ENCODE measurements at regions not wholly inside any gene's neighbourhood (a gene's known extent, or its start where the extent isn't known, plus 50 kb on each side); places are given as distances from the start of the nearest gene placed in this dataset.
"Not testable (repeated sequence)": the region's sequence is repeated elsewhere in the genome, so short reads cannot be mapped to it uniquely, and the experiment has no call there.

GRCh38 chr14:48267926-48268325, 592.5 kb upstream of the MDGA2 start:
- not testable (repeated sequence) for DNase-seq (ENCODE audit: low read depth in 2 of 2)

- DNase-seq (ENCODE audit: low read depth in 2 of 2), result not testable (repeated sequence)
Measured at GRCh38 chr14:48266201-48266600, 590.8 kb upstream of the MDGA2 start.

GRCh38 chr14:48261436-48261835, 586.0 kb upstream of the MDGA2 start:
- no peak for DNase-seq (ENCODE audit: low read depth in 2 of 2)

GRCh38 chr14:48260394-48261295, 585.2 kb upstream of the MDGA2 start:
- DNase-seq (ENCODE audit: low read depth in 2 of 2), result not testable (repeated sequence)

GRCh38 chr14:48259876-48260275, 584.5 kb upstream of the MDGA2 start:
- not testable (repeated sequence) for DNase-seq (ENCODE audit: low read depth in 2 of 2)

- not testable (repeated sequence) for DNase-seq (ENCODE audit: low read depth in 2 of 2)
Measured at GRCh38 chr14:48259232-48259631, 583.8 kb upstream of the MDGA2 start.

GRCh38 chr14:48258703-48259102, 583.3 kb upstream of the MDGA2 start:
- not testable (repeated sequence) for DNase-seq (ENCODE audit: low read depth in 2 of 2)

GRCh38 chr14:48253020-48253419, 577.6 kb upstream of the MDGA2 start:
- DNase-seq (ENCODE audit: low read depth in 2 of 2), result no peak

GRCh38 chr14:48251290-48251689, 575.9 kb upstream of the MDGA2 start:
- DNase-seq (ENCODE audit: low read depth in 2 of 2), result no peak

- no peak for DNase-seq (ENCODE audit: low read depth in 2 of 2)
Measured at GRCh38 chr14:48250575-48250974, 575.2 kb upstream of the MDGA2 start.

GRCh38 chr14:48247977-48248376, 572.6 kb upstream of the MDGA2 start:
- DNase-seq (ENCODE audit: low read depth in 2 of 2), result no peak

GRCh38 chr14:48243900-48244299, 568.5 kb upstream of the MDGA2 start:
- no peak for DNase-seq (ENCODE audit: low read depth in 2 of 2)

GRCh38 chr14:48229091-48229490, 553.7 kb upstream of the MDGA2 start:
- no peak for DNase-seq (ENCODE audit: low read depth in 2 of 2)

GRCh38 chr14:48193893-48194292, 518.5 kb upstream of the MDGA2 start:
- DNase-seq (ENCODE audit: low read depth in 2 of 2), result no peak

- DNase-seq (ENCODE audit: low read depth in 2 of 2), result not testable (repeated sequence)
Measured at GRCh38 chr14:48149624-48150023, 474.2 kb upstream of the MDGA2 start.

GRCh38 chr14:48140804-48141203, 465.4 kb upstream of the MDGA2 start:
- no peak for DNase-seq (ENCODE audit: low read depth in 2 of 2)

GRCh38 chr14:48129472-48129871, 454.1 kb upstream of the MDGA2 start:
- DNase-seq (ENCODE audit: low read depth in 2 of 2), result no peak

- no peak for DNase-seq (ENCODE audit: low read depth in 2 of 2)
Measured at GRCh38 chr14:48127674-48128073, 452.3 kb upstream of the MDGA2 start.

GRCh38 chr14:48125654-48126053, 450.2 kb upstream of the MDGA2 start:
- no peak for DNase-seq (ENCODE audit: low read depth in 2 of 2)

- no peak for DNase-seq (ENCODE audit: low read depth in 2 of 2)
Measured at GRCh38 chr14:48113713-48114112, 438.3 kb upstream of the MDGA2 start.

GRCh38 chr14:48111151-48111550, 435.7 kb upstream of the MDGA2 start:
- no peak for DNase-seq (ENCODE audit: low read depth in 2 of 2)

- DNase-seq (ENCODE audit: low read depth in 2 of 2), result no peak
Measured at GRCh38 chr14:48107646-48108045, 432.2 kb upstream of the MDGA2 start.

- DNase-seq (ENCODE audit: low read depth in 2 of 2), result no peak
Measured at GRCh38 chr14:48096897-48097296, 421.5 kb upstream of the MDGA2 start.

GRCh38 chr14:48086516-48086915, 411.1 kb upstream of the MDGA2 start:
- DNase-seq (ENCODE audit: low read depth in 2 of 2), result no peak

Data from activated CD8-positive, alpha-beta memory T cell treated with anti-CD3 and anti-CD28 coated beads for 4 hours (primary cell).